ENCODE measurements at regions not wholly inside any gene's neighbourhood (a gene's known extent, or its start where the extent isn't known, plus 50 kb on each side); places are given as distances from the start of the nearest gene placed in this dataset.

DNA sequence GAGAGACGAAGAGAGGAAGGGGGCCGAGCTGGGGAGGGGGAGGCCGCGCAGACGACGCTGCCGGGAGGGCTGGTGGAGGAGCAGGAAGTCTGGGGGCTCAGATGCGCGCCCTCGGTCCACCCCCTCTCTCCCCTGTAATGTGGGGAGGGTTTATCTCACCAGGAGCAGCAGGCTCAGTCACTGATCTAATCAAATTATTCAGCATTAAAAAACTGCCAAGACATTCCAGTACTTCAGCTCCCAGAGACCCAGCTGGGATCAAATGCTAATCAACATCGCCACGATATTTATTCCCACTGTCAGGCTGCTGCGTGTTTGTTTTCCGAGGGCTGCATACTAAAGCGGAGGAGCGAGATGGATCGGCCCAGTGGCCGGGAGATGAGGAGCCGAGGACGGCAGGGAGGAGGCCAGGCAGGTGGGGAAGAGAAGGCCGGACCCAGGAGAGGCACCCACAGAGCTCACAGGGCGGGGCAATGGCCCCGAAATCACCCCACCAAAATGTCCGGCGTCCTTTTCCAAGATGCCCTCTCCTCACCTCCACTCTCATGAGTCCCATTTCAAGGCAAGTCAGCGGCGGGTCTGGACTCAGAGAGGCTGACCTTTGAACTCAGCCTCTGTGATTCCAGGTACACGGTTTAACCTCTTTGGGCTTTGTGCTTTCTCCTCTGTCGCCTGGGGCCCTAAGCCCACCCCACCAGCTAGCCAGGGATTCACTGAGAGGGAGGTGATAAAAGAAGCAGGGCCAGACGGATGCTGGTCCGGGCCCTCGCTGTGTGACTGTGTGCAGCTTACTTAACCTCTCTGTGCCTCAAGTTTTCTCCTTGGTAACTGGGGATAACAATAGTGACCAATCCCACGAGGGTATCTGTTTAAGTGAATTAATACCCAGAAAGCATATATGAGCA is 502.1 kb downstream of the MN1 start:
- TF ChIP-seq, protein P1, sequence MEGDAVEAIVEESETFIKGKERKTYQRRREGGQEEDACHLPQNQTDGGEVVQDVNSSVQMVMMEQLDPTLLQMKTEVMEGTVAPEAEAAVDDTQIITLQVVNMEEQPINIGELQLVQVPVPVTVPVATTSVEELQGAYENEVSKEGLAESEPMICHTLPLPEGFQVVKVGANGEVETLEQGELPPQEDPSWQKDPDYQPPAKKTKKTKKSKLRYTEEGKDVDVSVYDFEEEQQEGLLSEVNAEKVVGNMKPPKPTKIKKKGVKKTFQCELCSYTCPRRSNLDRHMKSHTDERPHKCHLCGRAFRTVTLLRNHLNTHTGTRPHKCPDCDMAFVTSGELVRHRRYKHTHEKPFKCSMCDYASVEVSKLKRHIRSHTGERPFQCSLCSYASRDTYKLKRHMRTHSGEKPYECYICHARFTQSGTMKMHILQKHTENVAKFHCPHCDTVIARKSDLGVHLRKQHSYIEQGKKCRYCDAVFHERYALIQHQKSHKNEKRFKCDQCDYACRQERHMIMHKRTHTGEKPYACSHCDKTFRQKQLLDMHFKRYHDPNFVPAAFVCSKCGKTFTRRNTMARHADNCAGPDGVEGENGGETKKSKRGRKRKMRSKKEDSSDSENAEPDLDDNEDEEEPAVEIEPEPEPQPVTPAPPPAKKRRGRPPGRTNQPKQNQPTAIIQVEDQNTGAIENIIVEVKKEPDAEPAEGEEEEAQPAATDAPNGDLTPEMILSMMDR (IDR thresholded peaks at IDR 0.05; ENCODE audit: low read depth, low read length): no peak
- TF ChIP-seq EZH2phosphoT487 (IDR thresholded peaks at IDR 0.05; ENCODE audit: low read depth): no peak
